Amygdala (tissue), 56 donors: ENCODE measurements at regions not wholly inside any gene's neighbourhood (a gene's known extent, or its start where the extent isn't known, plus 50 kb on each side); places are given as distances from the start of the nearest gene placed in this dataset.

Experiments used
- DNase-seq, 56 donors: peaks; one replicate each; lab custom pipeline; 2025; lab: John Stamatoyannopoulos, UW

- DNase-seq, result no peak
These were observed 229.1 kb upstream of the AKR1E2 start for GRCh38 chr10:4596951-4597350.

- no peak for DNase-seq
These were observed 230.2 kb upstream of the AKR1E2 start for GRCh38 chr10:4595719-4596319.

GRCh38 chr10:4590807-4591206 lies 235.2 kb upstream of the AKR1E2 start:
- DNase-seq, result no peak

- DNase-seq, result no peak
These were observed 237.2 kb upstream of the AKR1E2 start for GRCh38 chr10:4588824-4589223.

GRCh38 chr10:4587466-4587865 lies 238.5 kb upstream of the AKR1E2 start:
- peak in 1 of 56 donors; percentile 9 for DNase-seq

- DNase-seq, result no peak
These were observed 239.2 kb upstream of the AKR1E2 start for GRCh38 chr10:4586776-4587175.

- no peak for DNase-seq
These were observed 244.1 kb upstream of the AKR1E2 start for GRCh38 chr10:4581929-4582328.

- no peak for DNase-seq
These were observed 246.2 kb upstream of the AKR1E2 start for GRCh38 chr10:4579844-4580243.

GRCh38 chr10:4576206-4576605 lies 249.8 kb upstream of the AKR1E2 start:
- DNase-seq, result no peak

GRCh38 chr10:4569151-4569550 lies 256.9 kb upstream of the AKR1E2 start:
- no peak for DNase-seq

- DNase-seq, result no peak
These were observed 257.3 kb upstream of the AKR1E2 start for GRCh38 chr10:4568731-4569130.

- DNase-seq, result no peak
These were observed 257.9 kb upstream of the AKR1E2 start for GRCh38 chr10:4568086-4568485.

- no peak for DNase-seq
These were observed 258.4 kb upstream of the AKR1E2 start for GRCh38 chr10:4567637-4568036.

- DNase-seq, result no peak
These were observed 260.0 kb upstream of the AKR1E2 start for GRCh38 chr10:4566011-4566410.

GRCh38 chr10:4561296-4561695 lies 264.7 kb upstream of the AKR1E2 start:
- DNase-seq, result no peak

- no peak for DNase-seq
These were observed 268.5 kb upstream of the AKR1E2 start for GRCh38 chr10:4557469-4557868.

GRCh38 chr10:4556527-4556926 lies 269.5 kb upstream of the AKR1E2 start:
- no peak for DNase-seq

- no peak for DNase-seq
These were observed 270.1 kb upstream of the AKR1E2 start for GRCh38 chr10:4555920-4556319.

GRCh38 chr10:4549139-4549653 lies 276.8 kb upstream of the AKR1E2 start:
- DNase-seq, result no peak

GRCh38 chr10:4546931-4547330 lies 279.1 kb upstream of the AKR1E2 start:
- no peak for DNase-seq

GRCh38 chr10:4546500-4546899 lies 279.5 kb upstream of the AKR1E2 start:
- no peak for DNase-seq

- no peak for DNase-seq
These were observed 280.9 kb upstream of the AKR1E2 start for GRCh38 chr10:4545062-4545461.

GRCh38 chr10:4543938-4544533 lies 282.0 kb upstream of the AKR1E2 start:
- no peak for DNase-seq
